AG04450 (cell line): ENCODE measurements at regions not wholly inside any gene's neighbourhood (a gene's known extent, or its start where the extent isn't known, plus 50 kb on each side); places are given as distances from the start of the nearest gene placed in this dataset.

Experiments used
- CTCF ChIA-PET: fragments of 300-600, 350-600 bp; formaldehyde crosslinking; extraction: SDS; loops from one replicate; lab custom pipeline; 2022; ENCODE audit warnings: antibody characterized with exemption, inconsistent platforms; lab: Charles Lee
- POLR2A ChIA-PET: fragments of 350-600 bp; formaldehyde crosslinking; extraction: SDS; loops from one replicate; lab custom pipeline; 2021; ENCODE audit warnings: antibody characterized with exemption, inconsistent platforms; lab: Yijun Ruan, JAX
- DNase-seq: peaks from one replicate; pipeline ENCODE4 v3.0.0-alpha.2; 2011; ENCODE audit warnings: low read depth, low spot score
- H3K27ac ChIP-seq: one replicate; pipeline ENCODE4 v1.5.1; 2012; ENCODE audit warnings: low read depth, low read length, control low read depth
- H3K27me3 ChIP-seq: one replicate; pipeline ENCODE4 v1.6.0; 2012; ENCODE audit warnings: low read length; ENCODE audit not compliant: control insufficient read depth, insufficient read depth
- H3K4me3 ChIP-seq: 2 replicates; pipeline ENCODE4 v1.5.1; 2011; ENCODE audit warnings: mild to moderate bottlenecking, low read depth, low read length, control low read depth
- H3K9me3 ChIP-seq: 2 replicates; pipeline ENCODE4 v1.5.1; 2012; ENCODE audit warnings: low read length; ENCODE audit not compliant: control insufficient read depth, insufficient read depth
- CTCF ChIP-seq: IDR thresholded peaks from 2 replicates; pipeline ENCODE4 v1.5.1; 2011; ENCODE audit warnings: low read depth, low read length, control low read depth, inconsistent platforms

GRCh38 chr5:11977904-11978303, 73.7 kb upstream of the CTNND2 start:
- no peak for TF ChIP-seq CTCF

GRCh38 chr5:11973469-11973868, 69.2 kb upstream of the CTNND2 start:
- no peak overlapping the region for H3K27ac ChIP-seq
- CTCF ChIA-PET: no interaction called here
- no peaks in the 10 kb centered on the region for H3K27me3 ChIP-seq
- POLR2A ChIA-PET: no interaction called here
- no peak for DNase-seq
- TF ChIP-seq CTCF: no peak
- no peak overlapping the region for H3K4me3 ChIP-seq
- H3K9me3 ChIP-seq: peaks cover 12% of the 10 kb centered on the region

More at GRCh38 chr5:11977904-11978303, 73.7 kb upstream of the CTNND2 start:
- Histone ChIP-seq H3K4me3 (no peak overlapping the region), H3K27ac (no peak overlapping the region), H3K9me3 (peaks cover 9% of the 10 kb centered on the region), H3K27me3 (no peaks in the 10 kb centered on the region)
- CTCF ChIA-PET: interaction anchor here (0.6 kb wide), 1 partner anchor 110 kb away, joined by 3 read pairs; no protein-coding TSS in a partner anchor
- DNase-seq: no peak
- POLR2A ChIA-PET: no interaction called here

- CTCF ChIA-PET: no interaction called here
- H3K27me3 ChIP-seq: no peaks in the 10 kb centered on the region
- no peak for DNase-seq
- H3K27ac ChIP-seq: no peak overlapping the region
- H3K9me3 ChIP-seq: peaks cover 13% of the 10 kb centered on the region
- TF ChIP-seq CTCF: no peak
- POLR2A ChIA-PET: no interaction called here
- no peak overlapping the region for H3K4me3 ChIP-seq
These were observed 59.0 kb upstream of the CTNND2 start for GRCh38 chr5:11963227-11963626.

DNA sequence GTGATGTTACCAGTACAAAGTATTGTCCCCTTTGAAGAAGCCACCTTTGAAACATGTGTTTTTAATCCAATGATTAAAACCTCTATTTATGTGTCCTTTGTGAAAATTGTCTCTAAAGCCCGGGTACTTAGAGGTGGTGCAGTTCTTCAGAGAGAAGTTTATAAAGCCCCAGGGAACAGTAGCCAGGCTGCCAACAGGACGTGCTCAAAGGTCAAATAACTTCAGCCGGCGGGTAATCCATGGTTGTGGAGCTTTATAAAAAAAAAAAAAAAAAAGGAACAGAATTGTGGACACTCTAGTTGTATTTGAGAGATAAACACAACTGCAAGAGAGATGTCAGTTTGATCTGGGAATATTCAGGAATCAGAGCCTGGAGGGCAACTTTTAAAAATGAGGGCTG, 57.9 kb upstream of the CTNND2 start:
- POLR2A ChIA-PET: no interaction called here
- CTCF ChIA-PET: no interaction called here

GRCh38 chr5:11958321-11958720, 54.1 kb upstream of the CTNND2 start:
- CTCF ChIA-PET: no interaction called here
- H3K9me3 ChIP-seq: peaks cover 4% of the 10 kb centered on the region; the same call in 1 of the 2 replicates
- no peaks in the 10 kb centered on the region for H3K27me3 ChIP-seq
- DNase-seq: no peak
- no peak for TF ChIP-seq CTCF
- H3K27ac ChIP-seq: no peak overlapping the region
- no peak overlapping the region for H3K4me3 ChIP-seq
- POLR2A ChIA-PET: no interaction called here

More for the DNA sequence above, 57.9 kb upstream of the CTNND2 start:
- no peak overlapping the region for H3K27ac ChIP-seq
- no peaks in the 10 kb centered on the region for H3K27me3 ChIP-seq
- no peak for DNase-seq
- no peak for TF ChIP-seq CTCF
- H3K9me3 ChIP-seq: peaks cover 10% of the 10 kb centered on the region
- H3K4me3 ChIP-seq: no peak overlapping the region
